ENCODE measurements at regions not wholly inside any gene's neighbourhood (a gene's known extent, or its start where the extent isn't known, plus 50 kb on each side); places are given as distances from the start of the nearest gene placed in this dataset.
"Not testable (repeated sequence)": the region's sequence is repeated elsewhere in the genome, so short reads cannot be mapped to it uniquely, and the experiment has no call there.

DNA sequence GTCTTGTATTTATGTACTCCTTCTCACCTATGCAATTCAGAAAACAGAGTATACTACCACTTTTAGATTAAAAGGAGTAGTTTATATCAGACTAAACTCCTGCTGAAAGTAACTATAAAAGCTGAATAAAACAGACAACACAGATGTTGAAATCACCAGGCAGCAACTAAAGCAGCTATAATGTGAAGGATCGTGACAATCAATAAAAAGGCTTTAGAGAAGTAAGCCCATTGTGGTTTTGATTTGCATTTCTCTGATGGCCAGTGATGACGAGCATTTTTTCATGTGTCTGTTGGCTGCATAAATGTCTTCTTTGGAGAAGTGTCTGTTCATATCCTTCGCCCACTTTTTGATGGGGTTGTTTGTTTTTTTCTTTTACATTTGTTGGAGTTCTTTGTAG is 152.1 kb upstream of the MB21D2 start:
- not testable (repeated sequence) for H3K4me1 ChIP-seq (ENCODE audit: insufficient read depth, low read length); H3K27ac ChIP-seq (ENCODE audit: low read depth, low read length)
- 88% methylated on average over 3 of the region's 3 CpGs for WGBS

DNA sequence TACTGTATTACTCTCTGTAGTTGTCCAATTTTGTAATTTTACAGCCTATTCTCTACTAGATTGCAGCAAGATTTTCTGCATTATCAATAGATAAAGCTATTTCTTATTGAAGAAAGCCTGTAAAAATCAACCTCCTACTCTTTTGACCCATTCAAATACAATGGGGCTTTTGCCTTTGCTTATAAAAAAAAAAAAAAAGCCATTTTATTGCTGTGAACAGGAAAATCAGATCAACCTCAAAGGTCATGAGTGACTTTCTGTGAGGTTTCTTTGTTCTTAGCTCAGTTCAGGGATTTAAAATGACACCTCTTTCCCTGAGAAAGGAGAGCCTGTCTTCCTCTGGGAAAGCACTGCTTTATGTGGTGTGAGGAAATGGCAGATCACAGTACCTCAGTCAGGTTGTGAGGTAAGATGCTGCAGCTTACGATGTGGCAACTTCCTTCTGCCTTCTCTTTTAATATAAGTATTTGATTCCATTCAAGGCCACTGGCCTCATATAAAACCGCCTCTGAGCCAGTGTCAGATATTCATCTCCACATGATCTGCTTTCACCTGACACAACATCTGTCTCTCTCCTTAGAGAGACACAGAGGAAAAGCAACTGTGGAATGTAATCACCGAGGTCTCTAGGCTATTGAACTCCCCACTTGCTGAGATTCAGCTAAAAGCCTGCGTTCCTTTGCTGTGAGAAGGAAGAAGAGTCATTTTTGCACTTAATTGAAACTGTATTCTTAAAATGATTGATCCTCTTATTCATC is 161.5 kb upstream of the MB21D2 start:
- H3K9me3 ChIP-seq (ENCODE audit: insufficient read depth, low read depth, low read length) = no peaks in the 10 kb centered on the region
- H3K36me3 ChIP-seq (ENCODE audit: insufficient read depth, low read length) = no peaks in the 10 kb centered on the region
- H3K4me3 ChIP-seq (ENCODE audit: low read length) = no peak overlapping the region
- H3K4me1 ChIP-seq (ENCODE audit: insufficient read depth, low read length) = no peaks in the 10 kb centered on the region
- H3K27ac ChIP-seq (ENCODE audit: low read depth, low read length) = no peak overlapping the region
- 82% methylated on average over 4 of the region's 4 CpGs for WGBS
- H3K27me3 ChIP-seq (ENCODE audit: insufficient read depth, low read length) = no peaks in the 10 kb centered on the region
- H3K9ac ChIP-seq (ENCODE audit: low read depth, low read length) = no peak overlapping the region

More for the DNA sequence above, 152.1 kb upstream of the MB21D2 start:
- not testable (repeated sequence) for H3K27me3 ChIP-seq (ENCODE audit: insufficient read depth, low read length); H3K9me3 ChIP-seq (ENCODE audit: insufficient read depth, low read depth, low read length); H3K36me3 ChIP-seq (ENCODE audit: insufficient read depth, low read length); H3K4me3 ChIP-seq (ENCODE audit: low read length); H3K9ac ChIP-seq (ENCODE audit: low read depth, low read length)

DNA sequence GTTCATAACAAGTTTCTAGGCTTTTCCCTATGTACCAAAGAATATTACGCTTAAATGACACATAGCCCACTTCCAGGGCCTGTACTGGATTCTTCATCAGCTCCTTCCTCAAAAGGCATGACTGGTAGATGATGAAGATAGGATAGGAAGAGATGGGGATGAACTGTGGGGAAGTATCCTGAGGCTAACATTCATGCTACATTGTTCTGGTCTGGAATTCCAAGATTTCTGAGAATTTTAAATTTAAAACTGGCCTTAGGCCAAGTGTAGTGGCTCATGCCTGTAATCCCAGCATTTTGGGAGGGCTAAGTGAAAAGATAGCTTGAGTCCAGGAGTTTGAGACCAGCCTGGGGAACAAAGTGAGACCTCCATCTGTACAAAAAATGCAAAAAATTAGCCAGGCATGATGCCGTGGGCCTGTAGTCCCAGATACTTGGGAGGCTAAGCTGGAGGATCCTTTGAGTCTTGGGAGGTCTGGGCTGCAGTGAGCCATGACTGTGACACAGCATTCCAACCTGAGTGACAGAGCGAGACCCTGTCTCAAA is 160.1 kb upstream of the PLAAT1 start:
- no peaks in the 10 kb centered on the region for H3K9me3 ChIP-seq (ENCODE audit: insufficient read depth, low read depth, low read length)
- H3K36me3 ChIP-seq (ENCODE audit: insufficient read depth, low read length) = no peaks in the 10 kb centered on the region
- no peaks in the 10 kb centered on the region for H3K27me3 ChIP-seq (ENCODE audit: insufficient read depth, low read length)
- H3K4me1 ChIP-seq (ENCODE audit: insufficient read depth, low read length) = no peaks in the 10 kb centered on the region
- WGBS = 100% methylated on average over 2 of the region's 3 CpGs
- no peak overlapping the region for H3K27ac ChIP-seq (ENCODE audit: low read depth, low read length)
- H3K4me3 ChIP-seq (ENCODE audit: low read length) = no peak overlapping the region
- no peak overlapping the region for H3K9ac ChIP-seq (ENCODE audit: low read depth, low read length)

DNA sequence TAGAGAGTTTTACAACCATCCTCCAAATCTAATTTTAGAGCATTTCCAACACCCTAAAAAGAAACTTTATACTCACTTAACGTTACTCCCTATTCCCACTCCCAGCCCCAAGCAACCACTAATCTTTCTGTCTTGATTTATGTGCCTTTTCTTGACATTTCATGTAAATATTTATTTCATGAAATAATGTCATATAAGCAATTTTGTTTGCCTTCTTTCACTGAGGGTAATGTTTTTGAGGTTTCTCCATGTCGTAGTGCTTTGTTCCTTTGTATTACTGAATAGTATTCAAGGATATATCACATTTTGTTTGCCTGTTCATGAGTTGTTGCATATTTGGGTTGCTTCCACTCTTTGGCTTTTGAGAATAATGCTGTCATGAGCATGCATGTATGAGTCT is 155.4 kb upstream of the PLAAT1 start:
- Histone ChIP-seq H3K4me3 (ENCODE audit: low read length) (no peak overlapping the region), H3K9ac (ENCODE audit: low read depth, low read length) (no peak overlapping the region), H3K36me3 (ENCODE audit: insufficient read depth, low read length) (no peaks in the 10 kb centered on the region), H3K27ac (ENCODE audit: low read depth, low read length) (no peak overlapping the region), H3K9me3 (ENCODE audit: insufficient read depth, low read depth, low read length) (no peaks in the 10 kb centered on the region), H3K4me1 (ENCODE audit: insufficient read depth, low read length) (no peaks in the 10 kb centered on the region), H3K27me3 (ENCODE audit: insufficient read depth, low read length) (no peaks in the 10 kb centered on the region)
- 98% methylated on average over 2 of the region's 2 CpGs for WGBS

DNA sequence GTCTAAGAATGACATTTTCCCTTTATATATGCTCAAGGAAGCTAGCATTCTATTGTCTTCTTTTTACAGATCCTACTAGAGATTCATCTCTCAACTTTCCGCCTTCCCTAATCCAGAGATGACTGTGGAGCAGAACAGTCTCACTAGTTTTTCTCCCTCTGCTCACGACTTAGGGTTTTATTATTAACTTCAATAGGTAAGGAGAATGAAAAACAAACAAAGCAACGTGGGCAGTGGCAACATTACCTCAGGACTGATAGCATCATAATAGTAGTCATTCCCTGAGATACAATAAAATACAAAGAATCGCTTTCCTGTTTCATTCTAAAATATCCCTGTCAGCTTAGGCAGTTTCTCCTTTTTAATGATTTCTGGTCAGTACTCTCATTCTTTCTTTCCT is 154.3 kb upstream of the PLAAT1 start:
- Histone ChIP-seq H3K9ac (ENCODE audit: low read depth, low read length) (no peak overlapping the region), H3K9me3 (ENCODE audit: insufficient read depth, low read depth, low read length) (no peaks in the 10 kb centered on the region), H3K27ac (ENCODE audit: low read depth, low read length) (no peak overlapping the region), H3K4me1 (ENCODE audit: insufficient read depth, low read length) (no peaks in the 10 kb centered on the region), H3K36me3 (ENCODE audit: insufficient read depth, low read length) (no peaks in the 10 kb centered on the region), H3K4me3 (ENCODE audit: low read length) (no peak overlapping the region), H3K27me3 (ENCODE audit: insufficient read depth, low read length) (no peaks in the 10 kb centered on the region)
- WGBS = 72% methylated on average over 3 of the region's 4 CpGs

DNA sequence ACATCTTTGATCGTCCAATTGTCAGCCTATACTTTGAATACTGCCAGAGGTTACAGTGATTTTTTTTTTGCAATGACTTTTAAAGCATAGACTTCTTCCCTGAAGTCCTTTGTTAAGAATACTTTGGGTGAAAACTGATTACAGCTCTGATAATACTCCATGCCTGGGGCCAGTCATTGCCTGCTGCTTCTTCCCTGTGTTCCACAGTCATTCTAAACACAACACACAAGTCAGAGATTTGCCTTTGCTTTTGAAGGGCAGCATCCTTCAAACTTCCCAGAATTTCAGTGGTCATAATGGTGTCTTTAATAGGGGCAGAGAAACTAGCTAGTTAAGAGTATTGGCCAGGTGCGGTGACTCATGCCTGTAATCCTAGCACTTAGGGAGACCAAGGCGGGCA is 153.7 kb upstream of the PLAAT1 start:
- no peaks in the 10 kb centered on the region for H3K4me1 ChIP-seq (ENCODE audit: insufficient read depth, low read length)
- no peaks in the 10 kb centered on the region for H3K27me3 ChIP-seq (ENCODE audit: insufficient read depth, low read length)
- H3K4me3 ChIP-seq (ENCODE audit: low read length) = no peak overlapping the region
- no peaks in the 10 kb centered on the region for H3K9me3 ChIP-seq (ENCODE audit: insufficient read depth, low read depth, low read length)
- H3K36me3 ChIP-seq (ENCODE audit: insufficient read depth, low read length) = no peaks in the 10 kb centered on the region
- no peak overlapping the region for H3K9ac ChIP-seq (ENCODE audit: low read depth, low read length)
- WGBS = 92% methylated on average over 3 of the region's 3 CpGs
- no peak overlapping the region for H3K27ac ChIP-seq (ENCODE audit: low read depth, low read length)

DNA sequence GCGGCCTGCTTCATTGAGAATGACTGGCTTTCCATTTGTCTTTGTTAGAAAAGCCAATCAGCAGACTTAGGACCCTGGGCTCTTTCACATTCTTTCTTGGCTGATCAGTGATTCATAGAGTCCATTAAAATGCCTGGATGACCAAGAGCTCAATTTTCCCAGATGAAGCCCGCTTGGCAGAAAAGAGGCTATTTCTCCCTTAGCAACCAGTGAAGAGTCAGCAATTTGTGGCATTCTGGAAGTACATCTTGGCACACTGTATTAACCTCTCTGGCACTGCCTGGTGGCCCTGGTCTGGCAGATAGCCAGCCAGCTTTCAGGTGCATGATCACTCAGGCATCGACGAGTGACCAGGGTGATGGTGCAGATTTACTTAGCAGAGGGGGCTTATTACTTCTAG is 145.7 kb upstream of the PLAAT1 start:
- Histone ChIP-seq H3K9me3 (ENCODE audit: insufficient read depth, low read depth, low read length) (no peaks in the 10 kb centered on the region), H3K36me3 (ENCODE audit: insufficient read depth, low read length) (no peaks in the 10 kb centered on the region), H3K9ac (ENCODE audit: low read depth, low read length) (no peak overlapping the region), H3K27me3 (ENCODE audit: insufficient read depth, low read length) (no peaks in the 10 kb centered on the region), H3K4me1 (ENCODE audit: insufficient read depth, low read length) (no peaks in the 10 kb centered on the region), H3K27ac (ENCODE audit: low read depth, low read length) (no peak overlapping the region), H3K4me3 (ENCODE audit: low read length) (no peak overlapping the region)
- 90% methylated on average over 4 of the region's 4 CpGs for WGBS

DNA sequence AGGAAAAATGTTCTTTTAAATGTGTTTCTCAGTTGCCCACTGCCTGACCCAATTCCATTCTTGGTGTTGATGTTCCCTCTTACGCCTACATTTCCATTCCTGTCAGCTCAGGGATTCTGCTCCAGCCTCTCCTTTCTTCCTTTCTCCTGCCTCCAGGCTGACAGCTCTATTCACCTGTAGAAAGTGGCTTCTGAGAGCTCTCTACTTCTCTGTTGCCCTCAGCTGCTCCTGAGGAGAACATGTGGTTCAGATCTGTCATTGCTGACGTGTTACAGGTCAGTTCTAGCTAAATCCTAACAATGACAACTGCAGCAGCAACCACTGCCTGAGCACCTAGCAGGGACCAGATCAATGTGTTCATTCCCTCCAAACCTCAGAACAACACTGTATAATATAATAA is 144.9 kb upstream of the PLAAT1 start:
- Histone ChIP-seq H3K27ac (ENCODE audit: low read depth, low read length) (no peak overlapping the region), H3K4me3 (ENCODE audit: low read length) (no peak overlapping the region), H3K9ac (ENCODE audit: low read depth, low read length) (no peak overlapping the region), H3K4me1 (ENCODE audit: insufficient read depth, low read length) (no peaks in the 10 kb centered on the region), H3K36me3 (ENCODE audit: insufficient read depth, low read length) (no peaks in the 10 kb centered on the region), H3K27me3 (ENCODE audit: insufficient read depth, low read length) (no peaks in the 10 kb centered on the region), H3K9me3 (ENCODE audit: insufficient read depth, low read depth, low read length) (peaks cover under 1% of the 10 kb centered on the region; the same call in 1 of the 2 replicates)
- WGBS = 91% methylated on average over 2 of the region's 2 CpGs

DNA sequence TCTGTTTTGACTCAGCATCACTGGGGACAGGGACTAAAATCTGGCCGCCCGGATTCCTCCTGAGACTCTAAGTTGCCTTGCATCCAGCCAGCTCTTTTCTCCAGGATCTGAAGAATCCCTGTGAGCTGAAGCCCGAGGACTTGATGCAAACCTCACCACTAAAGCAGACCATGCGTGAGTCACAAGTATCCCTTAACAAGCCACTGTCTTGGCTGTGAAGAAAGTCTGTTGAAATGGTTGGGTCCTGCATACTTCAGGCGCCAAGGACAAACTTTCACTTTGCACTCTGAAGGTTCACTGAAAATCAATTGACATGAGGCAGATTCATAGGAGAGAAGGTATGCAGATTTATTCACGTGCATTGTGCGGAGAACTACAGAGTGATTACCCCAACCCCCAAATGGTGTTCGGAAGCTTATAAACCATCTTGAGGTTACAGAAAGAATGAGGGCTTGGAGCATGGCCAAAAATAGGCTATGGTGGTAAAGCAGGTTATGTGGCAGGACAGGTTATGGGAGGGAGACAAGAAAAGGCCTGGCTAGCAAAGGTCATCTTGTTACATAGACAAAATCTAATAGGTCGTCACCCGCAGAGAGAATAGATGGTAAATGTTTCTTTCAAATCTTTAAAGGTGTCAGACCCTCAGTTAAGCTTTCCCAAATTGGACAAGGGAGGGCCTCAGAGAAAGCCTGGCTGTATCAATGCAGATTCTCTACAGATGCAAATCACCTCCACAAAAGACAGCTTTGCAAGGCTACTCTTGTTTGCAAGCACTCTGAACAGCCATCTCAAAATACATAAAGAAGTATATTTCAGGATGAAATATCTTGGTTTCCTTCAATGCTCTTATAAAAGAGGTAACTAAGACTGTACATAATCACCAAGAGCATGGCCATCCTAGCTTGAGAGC is 126.3 kb upstream of the PLAAT1 start:
- Histone ChIP-seq H3K36me3 (ENCODE audit: insufficient read depth, low read length) (no peaks in the 10 kb centered on the region), H3K27ac (ENCODE audit: low read depth, low read length) (no peak overlapping the region), H3K4me1 (ENCODE audit: insufficient read depth, low read length) (peaks cover 10% of the 10 kb centered on the region; the same call in 1 of the 2 replicates), H3K9ac (ENCODE audit: low read depth, low read length) (no peak overlapping the region), H3K9me3 (ENCODE audit: insufficient read depth, low read depth, low read length) (0 out of 2 replicates have a peak, but pooled peaks cover 4% of the 10 kb centered on the region), H3K27me3 (ENCODE audit: insufficient read depth, low read length) (no peaks in the 10 kb centered on the region), H3K4me3 (ENCODE audit: low read length) (no peak overlapping the region)
- 94% methylated on average over 10 of the region's 10 CpGs for WGBS

DNA sequence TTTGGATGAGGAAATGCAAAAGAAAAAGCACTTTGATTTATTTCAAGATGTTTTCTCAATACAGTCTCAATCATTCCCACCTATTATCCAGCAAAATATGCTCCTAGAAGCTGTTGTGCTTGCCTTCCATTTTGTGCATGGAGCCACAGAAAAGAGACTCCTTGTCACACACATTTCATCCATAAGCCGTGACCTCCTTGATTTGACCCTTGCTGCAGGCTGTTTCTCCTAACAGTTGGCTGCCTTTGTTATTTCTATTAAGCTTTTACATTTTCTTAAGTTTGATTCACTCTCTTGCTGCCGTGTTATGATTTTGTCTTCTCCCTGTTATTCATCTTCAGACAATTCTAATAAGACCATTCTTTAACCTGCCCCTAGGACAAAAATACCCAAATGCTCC is 124.2 kb upstream of the PLAAT1 start:
- WGBS = 80% methylated on average over 2 of the region's 2 CpGs
- H3K27me3 ChIP-seq (ENCODE audit: insufficient read depth, low read length) = no peaks in the 10 kb centered on the region
- no peak overlapping the region for H3K4me3 ChIP-seq (ENCODE audit: low read length)
- H3K9me3 ChIP-seq (ENCODE audit: insufficient read depth, low read depth, low read length) = 0 out of 2 replicates have a peak, but pooled peaks cover 4% of the 10 kb centered on the region
- H3K9ac ChIP-seq (ENCODE audit: low read depth, low read length) = no peak overlapping the region
- no peak overlapping the region for H3K27ac ChIP-seq (ENCODE audit: low read depth, low read length)
- H3K4me1 ChIP-seq (ENCODE audit: insufficient read depth, low read length) = peaks cover 10% of the 10 kb centered on the region; the same call in 1 of the 2 replicates
- H3K36me3 ChIP-seq (ENCODE audit: insufficient read depth, low read length) = no peaks in the 10 kb centered on the region

DNA sequence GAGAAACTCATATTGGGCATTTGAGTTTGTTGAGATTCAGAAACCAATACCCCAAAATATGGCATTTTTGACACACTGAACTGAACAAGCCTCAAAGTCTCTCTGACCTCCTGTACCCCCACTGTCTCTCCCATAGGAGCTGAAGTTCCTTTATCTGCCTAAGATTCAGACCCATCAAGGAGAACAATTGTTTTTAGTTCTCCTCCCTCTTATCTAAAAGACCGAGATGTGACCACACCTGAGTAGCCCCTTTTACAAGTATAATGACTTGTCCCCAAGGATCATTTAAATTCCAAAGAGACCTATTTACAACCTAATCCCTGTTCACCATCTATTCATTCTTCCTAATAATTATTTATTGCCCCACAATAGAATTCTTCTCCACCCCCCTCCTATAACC is 122.1 kb upstream of the PLAAT1 start:
- no peak overlapping the region for H3K9ac ChIP-seq (ENCODE audit: low read depth, low read length)
- no peaks in the 10 kb centered on the region for H3K36me3 ChIP-seq (ENCODE audit: insufficient read depth, low read length)
- H3K4me3 ChIP-seq (ENCODE audit: low read length) = no peak overlapping the region
- H3K4me1 ChIP-seq (ENCODE audit: insufficient read depth, low read length) = peaks cover 10% of the 10 kb centered on the region; the same call in 1 of the 2 replicates
- WGBS = 39% methylated on average over 1 of the region's 1 CpG
- 0 out of 2 replicates have a peak, but pooled peaks cover 4% of the 10 kb centered on the region for H3K9me3 ChIP-seq (ENCODE audit: insufficient read depth, low read depth, low read length)
- H3K27me3 ChIP-seq (ENCODE audit: insufficient read depth, low read length) = no peaks in the 10 kb centered on the region
- no peak overlapping the region for H3K27ac ChIP-seq (ENCODE audit: low read depth, low read length)

Data from HUES64 (cell line).